IMR-90 (cell line): ENCODE measurements at regions not wholly inside any gene's neighbourhood (a gene's known extent, or its start where the extent isn't known, plus 50 kb on each side); places are given as distances from the start of the nearest gene placed in this dataset.

Experiments
- ATAC-seq: fragments of 200-7000 bp; cut with Tn5 transposase; 2 replicates; pipeline ENCODE4 v1.9.1; 2020; ENCODE audit warnings: low read depth, mild to moderate bottlenecking, moderate library complexity
- BruUV-seq: library from RNA; stranded (reverse); fragments of 400-500 nt; replicated peaks from 2 replicates; lab custom pipeline; 2021; lab: Mats Ljungman, UMichigan
- CTCF ChIA-PET: fragments of 300-600 bp; formaldehyde crosslinking; extraction: SDS; loops from one replicate; lab custom pipeline; 2021; ENCODE audit warnings: antibody characterized with exemption; lab: Yijun Ruan, JAX
- POLR2A ChIA-PET: fragments of 300-600 bp; sonication (Branson Sonifier 250); formaldehyde crosslinking; loops from one replicate; lab custom pipeline; 2022; ENCODE audit warnings: antibody characterized with exemption; ENCODE audit not compliant: unreplicated experiment; lab: Charles Lee
- DNase-seq: peaks from one replicate; pipeline ENCODE4 v3.0.0; 2013
- H2AFZ ChIP-seq: replicated peaks from 2 replicates; pipeline ENCODE3; 2013; ENCODE audit warnings: low read length, mild to moderate bottlenecking; ENCODE audit not compliant: poor library complexity
- H2AK5ac ChIP-seq: 2 replicates; pipeline ENCODE4 v1.6.1; 2013; ENCODE audit warnings: low read depth, low read length, inconsistent platforms
- H2AK9ac ChIP-seq: replicated peaks from 2 replicates; pipeline ENCODE3; 2013; ENCODE audit warnings: mild to moderate bottlenecking, low read depth, low read length, moderate library complexity; ENCODE audit not compliant: poor library complexity
- H2BK120ac ChIP-seq: 2 replicates; pipeline ENCODE4 v1.6.1; 2013; ENCODE audit warnings: low read depth, low read length, inconsistent platforms
- H2BK15ac ChIP-seq: 3 replicates; pipeline ENCODE4 v1.6.1; 2013; ENCODE audit warnings: low read depth, low read length, inconsistent platforms
- H2BK20ac ChIP-seq: 2 replicates; pipeline ENCODE4 v1.6.1; 2013; ENCODE audit warnings: low read depth, mild to moderate bottlenecking, inconsistent platforms, low read length, moderate library complexity
- H2BK5ac ChIP-seq: 2 replicates; pipeline ENCODE4 v1.6.1; 2013; ENCODE audit warnings: mild to moderate bottlenecking, low read depth, low read length, inconsistent platforms; ENCODE audit not compliant: poor library complexity, severe bottlenecking
- H3K14ac ChIP-seq: replicated peaks from 2 replicates; pipeline ENCODE4 v1.6.1; 2013; ENCODE audit warnings: low read depth, low read length, inconsistent platforms
- H3K18ac ChIP-seq: 2 replicates; pipeline ENCODE4 v1.6.1; 2013; ENCODE audit warnings: low read depth, low read length, control low read depth
- H3K23ac ChIP-seq: 2 replicates; pipeline ENCODE4 v1.6.1; 2013; ENCODE audit warnings: low read depth, low read length, inconsistent platforms
- H3K27ac ChIP-seq: 2 replicates; pipeline ENCODE4 v1.5.1; 2013; ENCODE audit warnings: mild to moderate bottlenecking, control low read depth, low read length; ENCODE audit not compliant: insufficient read depth
- H3K27me3 ChIP-seq: 2 replicates; pipeline ENCODE4 v1.6.1; 2013; ENCODE audit warnings: low read length; ENCODE audit not compliant: control insufficient read depth, insufficient read depth
- H3K36me3 ChIP-seq: 2 replicates; pipeline ENCODE4 v1.6.1; 2013; ENCODE audit warnings: low read length, mixed read lengths; ENCODE audit not compliant: control insufficient read depth, insufficient read depth
- H3K4ac ChIP-seq: 2 replicates; pipeline ENCODE4 v1.6.1; 2013; ENCODE audit warnings: low read depth, low read length, inconsistent platforms
- H3K4me1 ChIP-seq: 2 replicates; pipeline ENCODE4 v1.6.1; 2013; ENCODE audit warnings: low read length, mixed read lengths; ENCODE audit not compliant: control insufficient read depth, insufficient read depth
- H3K4me2 ChIP-seq: 2 replicates; pipeline ENCODE4 v1.6.1; 2013; ENCODE audit warnings: low read depth, mild to moderate bottlenecking, control low read depth, low read length, moderate library complexity
- H3K4me3 ChIP-seq: 2 replicates; pipeline ENCODE4 v1.5.1; 2013; ENCODE audit warnings: low read depth, mild to moderate bottlenecking, control low read depth, low read length, moderate library complexity; ENCODE audit not compliant: insufficient read depth
- H3K56ac ChIP-seq: 2 replicates; pipeline ENCODE4 v1.6.1; 2013; ENCODE audit warnings: low read length, inconsistent platforms; ENCODE audit not compliant: insufficient read depth; ENCODE audit errors: extremely low read depth
- H3K79me1 ChIP-seq, 2 experiments: 2 replicates each; pipeline ENCODE4 v1.6.1; 2013; ENCODE audit warnings: low read length in 2 of 2, inconsistent platforms in 1 of 2, low read depth in 1 of 2
- H3K9ac ChIP-seq: 2 replicates; pipeline ENCODE4 v1.6.1; 2013; ENCODE audit warnings: low read depth, low read length, control low read depth
- H3K9me1 ChIP-seq: 2 replicates; pipeline ENCODE4 v1.6.1; 2013; ENCODE audit warnings: low read length, inconsistent platforms; ENCODE audit not compliant: insufficient read depth
- H3K9me3 ChIP-seq: 2 replicates; pipeline ENCODE4 v1.6.1; 2013; ENCODE audit warnings: low read length; ENCODE audit not compliant: control insufficient read depth, insufficient read depth
- H4K20me1 ChIP-seq: 2 replicates; pipeline ENCODE4 v1.6.1; 2013; ENCODE audit warnings: low read length, inconsistent platforms; ENCODE audit not compliant: insufficient read depth
- H4K5ac ChIP-seq: 2 replicates; pipeline ENCODE4 v1.6.1; 2013; ENCODE audit warnings: mild to moderate bottlenecking, low read depth, low read length, control low read depth
- H4K8ac ChIP-seq, 2 experiments: 2 replicates each; pipeline ENCODE4 v1.6.1; 2013; ENCODE audit warnings: low read depth in 2 of 2, low read length in 2 of 2, control low read depth in 1 of 2, inconsistent platforms in 1 of 2
- H4K91ac ChIP-seq: 2 replicates; pipeline ENCODE4 v1.6.1; 2013; ENCODE audit warnings: low read depth, low read length, inconsistent platforms; ENCODE audit not compliant: insufficient read depth
- BHLHE40 ChIP-seq: fragments of 150-350 bp; IDR thresholded peaks from 2 replicates; pipeline ENCODE4 v1.6.1; 2016; ENCODE audit warnings: mild to moderate bottlenecking, low read depth, low read length
- CEBPB ChIP-seq: IDR thresholded peaks from 2 replicates; pipeline ENCODE4 v1.6.1; 2012; ENCODE audit warnings: low read depth, low read length, improper control_type of control experiment
- CHD1 ChIP-seq: IDR thresholded peaks from 2 replicates; pipeline ENCODE4 v1.6.1; 2012; ENCODE audit warnings: low read depth, low read length, improper control_type of control experiment
- MAFK ChIP-seq: IDR thresholded peaks from 2 replicates; pipeline ENCODE4 v1.6.1; 2012; ENCODE audit warnings: low read depth, low read length, improper control_type of control experiment
- MAZ ChIP-seq: IDR thresholded peaks from 2 replicates; pipeline ENCODE4 v1.6.1; 2012; ENCODE audit warnings: low read depth, mild to moderate bottlenecking, low read length, improper control_type of control experiment, moderate library complexity, borderline replicate concordance
- MXI1 ChIP-seq: IDR thresholded peaks from 2 replicates; pipeline ENCODE4 v1.6.1; 2012; ENCODE audit warnings: low read depth, mild to moderate bottlenecking, low read length, moderate library complexity, borderline replicate concordance
- NFE2L2 ChIP-seq: fragments of 150-350 bp; IDR thresholded peaks from 2 replicates; pipeline ENCODE4 v1.6.1; 2016; ENCODE audit warnings: low read depth, mild to moderate bottlenecking, low read length
- POLR2A ChIP-seq: IDR thresholded peaks from 2 replicates; pipeline ENCODE4 v1.6.1; 2012; ENCODE audit warnings: mild to moderate bottlenecking, low read depth, low read length
- RCOR1 ChIP-seq: IDR thresholded peaks from 2 replicates; pipeline ENCODE4 v1.6.1; 2012; ENCODE audit warnings: mild to moderate bottlenecking, low read length, improper control_type of control experiment; ENCODE audit not compliant: insufficient replicate concordance
- RFX5 ChIP-seq: IDR thresholded peaks from 2 replicates; pipeline ENCODE4 v1.8.0; 2012; ENCODE audit warnings: low read depth, mild to moderate bottlenecking, low read length, moderate library complexity
- WGBS, 2 experiments: methylation state at CpG; one replicate each; pipeline versions ENCODE4 v1.1.5 to v1.1.7; 2013; ENCODE audit warnings: missing lambda C conversion rate in 2 of 2; ENCODE audit not compliant: insufficient read length in 1 of 2; ENCODE audit errors: extremely low coverage in 2 of 2; 5-methylcytosine and 5-hydroxymethylcytosine counted together
- dilution Hi-C: fragments of 300-500 bp; cut with HindIII; formaldehyde crosslinking; loops from one replicate; pipeline ENCODE4 v1.14.3; 2018; ENCODE audit warnings: low sequenced_read_pairs; ENCODE audit not compliant: unreplicated experiment
- in situ Hi-C: fragments of 300-500 bp; cut with MboI; formaldehyde crosslinking; loops from 3 replicates; pipeline ENCODE4 v1.14.3; 2019; ENCODE audit warnings: low sequenced_read_pairs, inconsistent platforms, mixed read lengths
- intact Hi-C: fragments of 100-400 bp; cut with micrococcal nuclease; formaldehyde crosslinking; loops from 2 replicates; pipeline ENCODE4 v1.10.0; 2022
- TF ChIP-seq, protein P1 (sequence below): fragments of 150-350 bp; IDR thresholded peaks from 2 replicates; pipeline ENCODE4 v1.6.1; 2017; ENCODE audit warnings: mild to moderate bottlenecking, antibody characterized with exemption, low read length, low read depth
- TF ChIP-seq, protein P2 (sequence below): fragments of 150-350 bp; IDR thresholded peaks from 2 replicates; pipeline ENCODE4 v1.6.1; 2016; ENCODE audit warnings: low read depth, mild to moderate bottlenecking, low read length, moderate library complexity, borderline replicate concordance

DNA sequence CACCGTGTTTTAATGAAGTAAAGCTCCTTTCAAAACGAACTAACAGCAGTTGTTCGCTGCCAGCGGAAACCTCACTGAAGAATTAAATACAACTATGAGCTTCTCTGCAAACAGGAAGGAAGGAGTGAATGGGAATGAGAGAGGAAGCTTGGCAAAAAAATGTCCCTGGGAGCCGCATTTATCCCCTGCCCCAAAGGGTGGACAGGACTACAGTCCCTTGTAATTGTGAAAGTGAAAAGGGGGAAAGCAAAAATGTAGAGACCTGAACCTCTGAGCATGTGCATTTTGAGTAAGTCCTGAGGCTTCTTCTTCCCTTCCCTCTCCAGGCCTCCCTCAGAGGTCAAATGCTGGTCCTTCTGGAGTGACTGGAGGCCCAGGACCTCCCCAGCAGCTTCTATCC, 53.8 kb upstream of the BMP2K start:
- in situ Hi-C loops, result no loop called here
- intact Hi-C loops, result no loop called here
- DNase-seq (no peak), ATAC-seq (no peak)
- no peak overlapping the region for H2BK15ac ChIP-seq
- H3K36me3 ChIP-seq, result no peaks in the 10 kb centered on the region
- H3K23ac ChIP-seq, result no peak overlapping the region
- BruUV-seq, result no TSS peak
- no peaks in the 10 kb centered on the region for H3K4me1 ChIP-seq
- H3K14ac ChIP-seq, result no peak overlapping the region
- no peak overlapping the region for H4K5ac ChIP-seq
- no CpG with 5 or more reads among the region's 5 CpGs for WGBS, 2 experiments
- no peak overlapping the region for H3K27ac ChIP-seq
- H3K4me3 ChIP-seq, result no peak overlapping the region
- no peak for TF ChIP-seq RFX5
- no peak for TF ChIP-seq BHLHE40
- TF ChIP-seq, protein P1, sequence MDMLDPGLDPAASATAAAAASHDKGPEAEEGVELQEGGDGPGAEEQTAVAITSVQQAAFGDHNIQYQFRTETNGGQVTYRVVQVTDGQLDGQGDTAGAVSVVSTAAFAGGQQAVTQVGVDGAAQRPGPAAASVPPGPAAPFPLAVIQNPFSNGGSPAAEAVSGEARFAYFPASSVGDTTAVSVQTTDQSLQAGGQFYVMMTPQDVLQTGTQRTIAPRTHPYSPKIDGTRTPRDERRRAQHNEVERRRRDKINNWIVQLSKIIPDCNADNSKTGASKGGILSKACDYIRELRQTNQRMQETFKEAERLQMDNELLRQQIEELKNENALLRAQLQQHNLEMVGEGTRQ, result no peak
- no peak for TF ChIP-seq NFE2L2
- no peak for TF ChIP-seq MAFK
- TF ChIP-seq, protein P2, sequence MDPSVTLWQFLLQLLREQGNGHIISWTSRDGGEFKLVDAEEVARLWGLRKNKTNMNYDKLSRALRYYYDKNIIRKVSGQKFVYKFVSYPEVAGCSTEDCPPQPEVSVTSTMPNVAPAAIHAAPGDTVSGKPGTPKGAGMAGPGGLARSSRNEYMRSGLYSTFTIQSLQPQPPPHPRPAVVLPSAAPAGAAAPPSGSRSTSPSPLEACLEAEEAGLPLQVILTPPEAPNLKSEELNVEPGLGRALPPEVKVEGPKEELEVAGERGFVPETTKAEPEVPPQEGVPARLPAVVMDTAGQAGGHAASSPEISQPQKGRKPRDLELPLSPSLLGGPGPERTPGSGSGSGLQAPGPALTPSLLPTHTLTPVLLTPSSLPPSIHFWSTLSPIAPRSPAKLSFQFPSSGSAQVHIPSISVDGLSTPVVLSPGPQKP, result no peak
- no peak for TF ChIP-seq CEBPB
- TF ChIP-seq POLR2A, result no peak
- no peak for TF ChIP-seq MXI1
- TF ChIP-seq RCOR1, result no peak
- TF ChIP-seq CHD1, result no peak
- no peak for TF ChIP-seq MAZ
- no peak overlapping the region for H4K91ac ChIP-seq
- H2BK5ac ChIP-seq, result no peak overlapping the region
- no peaks in the 10 kb centered on the region for H4K20me1 ChIP-seq
- no peak overlapping the region for H3K4me2 ChIP-seq
- H3K18ac ChIP-seq, result no peak overlapping the region
- H3K4ac ChIP-seq, result no peak overlapping the region
- H3K9me1 ChIP-seq, result no peaks in the 10 kb centered on the region
- CTCF ChIA-PET, result no interaction called here
- H4K8ac ChIP-seq, result no peak overlapping the region
- H3K9ac ChIP-seq, result no peak overlapping the region
- no peak overlapping the region for H2AFZ ChIP-seq
- no peak overlapping the region for H2BK20ac ChIP-seq
- H3K79me1 ChIP-seq, result no peaks in the 10 kb centered on the region
- no peaks in the 10 kb centered on the region for H3K9me3 ChIP-seq
- no peak overlapping the region for H2AK5ac ChIP-seq
- dilution Hi-C loops, result no loop called here
- H2AK9ac ChIP-seq, result no peak overlapping the region
- POLR2A ChIA-PET, result no interaction called here
- no peak overlapping the region; the same call in 1 of the 2 replicates for H3K56ac ChIP-seq
- H2BK120ac ChIP-seq, result no peak overlapping the region
- H3K27me3 ChIP-seq, result no peaks in the 10 kb centered on the region
